Astrocyte (in vitro differentiated cells and primary cell): ENCODE measurements at regions not wholly inside any gene's neighbourhood (a gene's known extent, or its start where the extent isn't known, plus 50 kb on each side); places are given as distances from the start of the nearest gene placed in this dataset.

Experiments
- EZH2 ChIP-seq: IDR thresholded peaks from 2 replicates; pipeline ENCODE4 v1.6.1; 2012; ENCODE audit warnings: mild to moderate bottlenecking, low read length, inconsistent platforms; ENCODE audit not compliant: insufficient read depth
- TF ChIP-seq, protein P1 (sequence below): IDR thresholded peaks from 2 replicates; pipeline ENCODE4 v1.5.1; 2011; ENCODE audit warnings: low read depth, mild to moderate bottlenecking, inconsistent platforms, low read length, moderate library complexity; ENCODE audit not compliant: insufficient read depth

- TF ChIP-seq, protein P1, sequence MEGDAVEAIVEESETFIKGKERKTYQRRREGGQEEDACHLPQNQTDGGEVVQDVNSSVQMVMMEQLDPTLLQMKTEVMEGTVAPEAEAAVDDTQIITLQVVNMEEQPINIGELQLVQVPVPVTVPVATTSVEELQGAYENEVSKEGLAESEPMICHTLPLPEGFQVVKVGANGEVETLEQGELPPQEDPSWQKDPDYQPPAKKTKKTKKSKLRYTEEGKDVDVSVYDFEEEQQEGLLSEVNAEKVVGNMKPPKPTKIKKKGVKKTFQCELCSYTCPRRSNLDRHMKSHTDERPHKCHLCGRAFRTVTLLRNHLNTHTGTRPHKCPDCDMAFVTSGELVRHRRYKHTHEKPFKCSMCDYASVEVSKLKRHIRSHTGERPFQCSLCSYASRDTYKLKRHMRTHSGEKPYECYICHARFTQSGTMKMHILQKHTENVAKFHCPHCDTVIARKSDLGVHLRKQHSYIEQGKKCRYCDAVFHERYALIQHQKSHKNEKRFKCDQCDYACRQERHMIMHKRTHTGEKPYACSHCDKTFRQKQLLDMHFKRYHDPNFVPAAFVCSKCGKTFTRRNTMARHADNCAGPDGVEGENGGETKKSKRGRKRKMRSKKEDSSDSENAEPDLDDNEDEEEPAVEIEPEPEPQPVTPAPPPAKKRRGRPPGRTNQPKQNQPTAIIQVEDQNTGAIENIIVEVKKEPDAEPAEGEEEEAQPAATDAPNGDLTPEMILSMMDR: no peak
- TF ChIP-seq EZH2: no peak
Measured at GRCh38 chr2:43031471-43032212, 194.8 kb downstream of the ZFP36L2 start.
